Nucleus accumbens (tissue), 56 donors: ENCODE measurements at regions not wholly inside any gene's neighbourhood (a gene's known extent, or its start where the extent isn't known, plus 50 kb on each side); places are given as distances from the start of the nearest gene placed in this dataset.
A peak's percentile ranks its signal among the peaks of the same experiment; 100 is the strongest.

Source experiments
- DNase-seq, 56 donors: peaks; one replicate each; lab custom pipeline; 2025; lab: John Stamatoyannopoulos, UW

DNA sequence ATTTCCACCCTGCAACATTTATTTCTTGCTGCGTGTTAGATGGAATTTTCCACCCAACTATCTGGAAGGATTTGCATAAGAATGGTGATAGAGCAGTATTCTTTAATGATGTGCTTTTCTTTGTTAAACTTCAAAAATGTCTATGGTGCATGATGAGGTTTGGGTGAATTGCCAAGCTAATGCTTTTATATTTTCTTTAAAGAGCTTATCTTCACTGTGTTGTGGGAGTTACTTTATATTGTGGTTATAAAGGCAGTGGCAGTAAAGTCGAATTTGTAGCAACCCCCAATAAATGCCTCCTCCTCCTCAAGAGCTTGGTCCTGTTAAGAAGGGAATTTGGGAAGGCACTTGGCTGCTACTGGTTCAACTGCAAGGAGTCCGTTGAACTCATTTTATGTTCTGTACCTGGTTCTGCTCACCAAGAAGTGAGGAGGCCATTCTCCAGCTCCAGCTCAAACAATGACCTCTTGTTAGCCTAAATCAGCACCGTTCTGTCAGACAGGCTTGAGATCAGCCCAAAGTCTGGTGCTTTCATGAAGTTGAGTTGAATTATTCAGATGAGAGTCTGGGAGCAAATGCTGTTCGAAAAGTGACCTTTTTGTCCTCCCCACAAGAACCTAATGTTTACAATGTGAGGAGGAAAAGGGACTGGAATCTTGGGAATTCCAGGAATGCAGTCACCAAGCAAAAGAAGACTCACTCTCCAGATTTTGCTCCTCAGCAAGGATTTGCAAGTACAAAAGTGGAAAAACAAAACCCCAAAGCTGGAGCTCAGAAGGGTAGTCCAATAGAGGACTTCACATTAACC, 217.0 kb downstream of the TMEM38B start:
- DNase-seq: no peak

GRCh38 chr9:105912157-105912862, 218.0 kb downstream of the TMEM38B start:
- no peak for DNase-seq

DNA sequence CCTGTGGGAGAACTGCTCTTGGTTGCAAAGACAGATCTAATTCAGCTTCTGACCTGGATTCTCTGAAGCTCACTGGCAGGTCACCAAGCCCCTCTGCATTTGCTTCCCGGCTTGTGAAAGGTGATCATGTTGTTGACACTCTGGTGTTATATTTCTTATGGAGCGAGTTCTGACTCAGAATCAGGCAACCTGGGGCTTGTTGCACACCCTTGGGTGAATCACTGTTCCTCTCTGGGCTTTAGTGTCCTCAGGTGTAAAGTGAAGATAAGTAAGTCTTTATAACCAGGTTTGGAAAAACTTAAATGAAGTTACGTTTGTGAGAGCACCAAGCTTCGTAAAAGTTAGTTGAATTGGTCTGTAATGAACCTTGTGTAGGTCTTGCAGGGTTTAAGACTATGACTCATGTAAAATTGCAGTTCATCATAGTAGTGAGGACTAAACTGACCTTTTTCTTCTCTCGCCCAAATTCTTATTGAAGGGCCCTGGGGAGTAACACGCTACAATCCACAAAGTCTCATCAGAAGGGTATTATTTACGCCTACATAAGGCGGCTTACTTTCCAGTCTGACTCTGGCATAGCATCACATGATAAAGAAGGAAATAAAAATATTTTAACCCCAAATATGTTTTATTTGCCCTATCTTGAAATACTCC, 218.6 kb downstream of the TMEM38B start:
- DNase-seq: no peak

GRCh38 chr9:105921057-105921726, 226.9 kb downstream of the TMEM38B start:
- DNase-seq: no peak

DNA sequence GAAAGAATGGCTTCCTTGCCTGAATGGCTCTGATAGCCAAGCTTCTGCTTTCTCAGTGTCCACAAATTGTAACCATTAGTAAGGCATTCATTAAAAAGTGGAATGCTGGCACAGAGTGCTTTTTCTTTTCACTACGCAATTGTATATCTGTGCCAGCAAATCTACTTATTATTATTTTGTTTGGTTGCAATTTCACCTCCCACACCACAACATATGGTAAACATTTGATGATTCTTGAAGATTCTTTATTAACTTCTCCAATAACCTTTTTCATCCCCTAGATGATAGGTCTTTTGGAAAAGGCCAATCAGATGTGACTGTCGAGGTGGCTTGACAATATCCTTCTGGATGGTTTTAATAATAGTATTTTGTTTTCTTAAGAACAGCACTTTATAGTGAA, 234.1 kb downstream of the TMEM38B start:
- DNase-seq: no peak

DNA sequence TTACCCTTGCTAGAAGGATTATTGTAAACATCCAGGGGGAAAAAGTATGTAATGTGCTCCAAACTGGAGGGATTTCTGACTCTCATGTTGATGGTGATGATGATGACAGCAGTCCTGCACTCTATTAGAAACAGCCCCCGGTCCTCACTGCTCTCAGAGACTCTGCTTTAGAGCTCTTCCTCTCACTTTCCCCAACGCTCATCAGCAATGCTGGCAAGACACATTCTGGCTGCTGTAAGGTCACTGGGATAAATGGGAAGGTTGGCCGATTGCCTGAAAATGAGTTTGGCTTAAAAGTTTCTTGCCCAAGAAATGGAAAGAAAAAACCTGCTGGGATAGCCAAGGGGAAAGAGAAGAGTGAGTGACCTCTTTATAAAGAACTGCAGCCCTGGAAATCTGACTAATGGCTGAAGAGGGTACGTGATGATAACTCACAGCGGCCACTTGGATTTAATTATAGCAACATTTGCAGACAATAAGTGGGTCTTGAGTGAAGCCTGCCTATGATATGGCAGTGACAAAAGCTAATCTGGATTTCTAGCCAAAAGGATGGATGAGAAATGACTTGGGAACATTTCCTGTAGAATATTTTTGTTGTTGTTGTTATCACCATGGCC, 235.8 kb downstream of the TMEM38B start:
- DNase-seq: peak in 2 of 56 donors; percentile 4 to 8

DNA sequence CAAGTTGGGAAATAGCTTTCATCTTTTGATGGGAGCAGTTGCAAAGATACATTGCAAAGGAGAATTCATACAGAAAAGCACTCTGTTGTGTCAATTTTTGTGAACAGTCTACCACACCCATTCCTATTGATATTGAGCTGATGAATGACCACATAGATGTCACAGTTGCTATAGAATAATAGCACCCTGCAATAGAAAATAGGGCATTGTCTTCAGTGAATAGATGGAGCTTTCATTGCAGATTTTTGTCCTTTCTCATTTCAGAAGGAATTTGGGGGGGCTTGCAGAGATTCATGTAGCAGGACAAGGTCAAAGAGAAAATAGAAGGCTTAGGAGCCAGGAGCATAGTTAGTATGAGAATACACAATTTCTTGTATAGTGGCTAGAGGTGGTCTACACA, 237.9 kb downstream of the TMEM38B start:
- DNase-seq: no peak

DNA sequence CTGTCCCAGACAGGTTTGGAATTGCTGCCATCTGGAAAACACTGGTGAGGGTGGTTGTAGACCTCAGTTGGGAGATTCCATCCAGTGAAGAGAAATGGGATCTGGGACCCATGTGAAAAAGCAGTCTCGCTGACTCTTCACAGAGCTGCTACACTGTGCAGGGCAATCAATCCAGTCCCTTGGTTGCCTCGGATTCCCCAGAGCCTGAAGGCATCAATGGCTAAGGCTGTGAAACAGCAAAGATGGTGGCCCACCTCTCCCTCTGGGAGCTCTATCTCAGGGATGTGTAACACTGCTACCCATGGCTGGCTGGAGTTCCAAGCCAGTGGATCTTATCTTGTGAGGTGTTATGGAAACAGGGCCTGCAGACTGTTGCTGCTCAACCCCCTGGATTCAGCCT, 256.1 kb downstream of the TMEM38B start:
- no peak for DNase-seq

DNA sequence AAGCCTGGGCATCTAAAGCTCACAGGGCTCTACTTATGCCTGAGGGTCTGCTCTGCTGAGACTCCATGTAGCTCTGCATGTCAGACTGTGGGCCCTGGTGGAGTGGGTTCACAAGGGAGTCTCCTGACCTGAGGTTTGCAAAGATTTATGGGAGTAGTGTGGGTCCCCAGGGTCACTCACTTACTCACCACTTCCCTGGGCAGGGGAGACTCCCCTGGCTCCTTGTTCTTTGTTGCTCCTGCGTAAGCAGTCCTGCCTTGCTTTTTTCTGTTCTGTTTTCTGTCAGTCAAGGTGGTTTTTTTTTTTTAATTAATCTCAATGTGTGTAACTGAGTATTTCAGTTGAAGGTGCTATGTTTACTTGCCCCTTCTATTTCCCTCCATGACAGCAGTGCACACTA, 256.6 kb downstream of the TMEM38B start:
- DNase-seq: no peak

DNA sequence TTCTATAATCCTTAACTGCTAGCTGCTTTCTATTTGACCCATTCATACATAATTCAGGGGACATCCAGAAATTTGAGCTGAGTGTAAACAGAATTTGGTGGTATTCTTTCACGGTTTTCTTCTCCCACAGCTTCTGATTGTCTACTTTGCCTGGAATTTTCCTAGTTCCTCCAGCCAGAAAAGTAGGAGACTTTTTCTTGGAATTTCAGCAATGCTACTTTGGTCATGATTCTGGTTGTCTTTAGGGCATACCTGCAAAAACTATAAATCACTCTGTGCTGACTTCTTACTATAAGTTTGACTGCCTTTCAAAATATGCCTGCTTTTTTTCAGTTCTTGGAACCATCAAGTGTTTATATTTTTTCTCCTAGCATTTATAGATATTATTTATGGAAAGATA, 260.2 kb downstream of the TMEM38B start:
- no peak for DNase-seq

DNA sequence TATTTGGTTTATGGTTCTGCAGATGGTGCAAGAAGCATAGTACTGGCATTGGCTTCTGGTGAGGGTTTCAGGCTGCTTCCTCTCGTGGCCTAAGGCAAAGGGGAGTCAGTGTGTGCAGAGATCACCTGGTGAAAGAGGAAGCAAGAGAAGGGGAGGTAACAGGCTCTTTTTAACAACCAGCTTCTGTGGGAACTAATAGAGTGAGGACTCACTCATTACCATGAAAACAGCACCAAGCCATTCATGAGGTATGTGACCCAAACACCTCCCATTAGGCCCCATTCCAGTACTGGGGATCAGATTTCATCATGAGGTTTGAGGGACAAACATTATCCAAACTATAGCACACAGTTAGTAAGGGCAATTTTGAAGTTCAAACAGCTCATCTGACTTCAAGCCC, 263.5 kb downstream of the TMEM38B start:
- DNase-seq: no peak

DNA sequence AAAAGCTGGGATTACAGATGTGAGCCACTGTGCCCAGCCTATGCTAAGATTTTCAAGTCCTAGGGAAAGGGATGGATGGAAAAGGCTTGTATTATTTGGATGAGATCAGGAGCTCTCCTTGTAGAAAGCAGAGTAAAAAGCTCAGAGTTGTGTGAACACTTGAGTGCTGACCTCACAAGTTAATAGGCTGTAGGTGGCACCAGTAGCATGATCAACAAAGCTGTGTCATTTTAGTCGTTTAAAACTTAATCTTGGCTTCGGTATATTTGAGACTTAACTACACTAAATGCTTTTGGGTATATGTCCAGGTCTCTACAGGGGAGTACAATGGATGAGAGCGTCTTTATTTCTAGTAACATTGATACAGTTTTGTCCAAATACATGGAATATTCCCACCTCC, 264.2 kb downstream of the TMEM38B start:
- DNase-seq: no peak

DNA sequence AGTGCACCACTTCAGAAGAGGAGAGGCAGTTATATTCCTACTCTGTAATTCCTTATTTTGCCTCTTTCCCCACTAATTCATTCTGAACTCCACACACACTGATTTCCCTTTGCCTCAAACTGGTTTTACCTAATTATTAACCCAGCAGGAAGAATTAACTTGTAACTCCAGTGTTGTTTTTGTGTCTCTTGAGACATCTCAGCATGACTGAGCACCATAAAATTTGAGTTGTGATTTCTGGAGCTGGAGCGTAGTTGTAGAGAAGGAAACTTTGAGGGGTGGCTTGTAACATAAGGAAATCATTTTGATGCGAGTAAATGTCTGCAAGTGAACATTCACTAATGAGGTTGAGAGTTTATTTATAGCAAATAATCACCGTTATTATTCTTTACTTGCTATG, 265.2 kb downstream of the TMEM38B start:
- no peak for DNase-seq

GRCh38 chr9:105963343-105964099, 269.2 kb downstream of the TMEM38B start:
- no peak for DNase-seq

- DNase-seq: no peak
These were observed 269.8 kb downstream of the TMEM38B start for GRCh38 chr9:105964156-105964555.

- DNase-seq: no peak
These were observed 272.5 kb downstream of the TMEM38B start for GRCh38 chr9:105966834-105967233.

DNA sequence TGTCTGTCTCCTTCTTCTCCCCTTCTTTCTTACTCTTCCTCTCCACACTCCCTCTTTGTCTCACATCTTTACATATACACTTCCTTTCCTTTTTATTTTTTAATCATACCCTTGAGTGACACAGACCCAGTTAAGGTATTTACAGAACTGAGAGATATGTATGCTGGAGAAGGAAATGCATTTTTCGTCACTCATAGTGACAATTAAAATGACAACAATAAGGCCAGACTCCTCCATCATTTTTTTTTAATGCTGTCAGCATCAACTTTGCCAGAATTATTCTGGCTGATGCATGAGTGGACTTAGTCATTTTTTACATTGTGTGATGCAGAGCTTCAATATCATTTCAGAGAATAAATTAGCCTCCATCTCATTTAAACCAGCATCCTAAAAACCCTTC, 272.9 kb downstream of the TMEM38B start:
- no peak for DNase-seq

GRCh38 chr9:105967797-105968196, 273.5 kb downstream of the TMEM38B start:
- DNase-seq: peak in 5 of 56 donors; percentile 18 to 30 (median 21)

GRCh38 chr9:105968811-105969466, 274.6 kb downstream of the TMEM38B start:
- DNase-seq: no peak
